IMR-90 (cell line): ENCODE measurements at regions not wholly inside any gene's neighbourhood (a gene's known extent, or its start where the extent isn't known, plus 50 kb on each side); places are given as distances from the start of the nearest gene placed in this dataset.

Experiments
- MXI1 ChIP-seq: IDR thresholded peaks from 2 replicates; pipeline ENCODE4 v1.6.1; 2012; ENCODE audit warnings: low read depth, mild to moderate bottlenecking, low read length, moderate library complexity, borderline replicate concordance
- POLR2A ChIP-seq: IDR thresholded peaks from 2 replicates; pipeline ENCODE4 v1.6.1; 2012; ENCODE audit warnings: mild to moderate bottlenecking, low read depth, low read length
- RCOR1 ChIP-seq: IDR thresholded peaks from 2 replicates; pipeline ENCODE4 v1.6.1; 2012; ENCODE audit warnings: mild to moderate bottlenecking, low read length, improper control_type of control experiment; ENCODE audit not compliant: insufficient replicate concordance
- RFX5 ChIP-seq: IDR thresholded peaks from 2 replicates; pipeline ENCODE4 v1.8.0; 2012; ENCODE audit warnings: low read depth, mild to moderate bottlenecking, low read length, moderate library complexity
- TF ChIP-seq, protein P1 (sequence below): conservative IDR thresholded peaks from 2 replicates; pipeline ENCODE4 v1.5.1; 2012; ENCODE audit warnings: mild to moderate bottlenecking, low read depth, low read length, improper control_type of control experiment

DNA sequence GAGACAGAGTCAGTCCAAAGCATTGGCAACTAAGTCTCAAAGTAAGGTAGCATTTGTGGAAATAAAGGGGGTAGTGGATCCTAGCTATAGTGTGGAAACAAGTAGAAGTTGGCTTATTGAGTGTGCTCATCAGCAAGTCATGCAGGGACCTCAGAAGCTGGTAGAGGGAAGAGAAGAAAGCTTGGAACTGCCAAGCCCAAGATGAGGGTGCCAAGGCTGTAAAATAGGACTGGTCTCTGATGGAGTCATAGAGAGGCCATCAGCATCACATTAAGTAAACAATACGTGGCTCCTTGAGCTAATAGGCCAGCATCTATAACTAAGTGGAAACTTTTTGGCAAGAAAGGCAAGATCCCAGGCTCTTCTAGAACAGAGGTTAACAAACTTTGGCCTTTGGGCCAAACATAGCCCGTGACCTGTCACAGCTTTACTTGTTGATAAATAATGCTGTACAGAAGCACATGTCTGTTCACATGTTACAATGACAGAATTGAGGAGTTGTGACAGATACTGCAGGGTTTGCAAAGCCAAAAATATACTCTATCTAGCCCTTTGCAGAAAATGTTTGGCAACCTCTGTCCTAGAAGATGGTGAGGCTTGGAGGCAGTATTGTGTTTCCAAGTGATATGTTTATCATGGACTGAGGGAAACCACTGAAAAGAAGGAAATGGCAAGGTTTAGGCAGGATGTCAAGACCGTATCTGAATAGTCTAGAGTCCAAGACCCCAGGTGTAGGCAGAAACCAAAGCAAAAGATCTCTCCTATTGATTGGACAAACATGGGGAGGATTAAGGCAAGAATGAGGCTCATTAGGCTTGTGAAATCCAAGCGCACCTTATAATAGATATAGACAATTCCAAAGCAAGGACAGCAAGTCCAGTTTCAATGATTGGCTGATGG lies 62.5 kb upstream of the CD44 start:
- TF ChIP-seq, protein P1, sequence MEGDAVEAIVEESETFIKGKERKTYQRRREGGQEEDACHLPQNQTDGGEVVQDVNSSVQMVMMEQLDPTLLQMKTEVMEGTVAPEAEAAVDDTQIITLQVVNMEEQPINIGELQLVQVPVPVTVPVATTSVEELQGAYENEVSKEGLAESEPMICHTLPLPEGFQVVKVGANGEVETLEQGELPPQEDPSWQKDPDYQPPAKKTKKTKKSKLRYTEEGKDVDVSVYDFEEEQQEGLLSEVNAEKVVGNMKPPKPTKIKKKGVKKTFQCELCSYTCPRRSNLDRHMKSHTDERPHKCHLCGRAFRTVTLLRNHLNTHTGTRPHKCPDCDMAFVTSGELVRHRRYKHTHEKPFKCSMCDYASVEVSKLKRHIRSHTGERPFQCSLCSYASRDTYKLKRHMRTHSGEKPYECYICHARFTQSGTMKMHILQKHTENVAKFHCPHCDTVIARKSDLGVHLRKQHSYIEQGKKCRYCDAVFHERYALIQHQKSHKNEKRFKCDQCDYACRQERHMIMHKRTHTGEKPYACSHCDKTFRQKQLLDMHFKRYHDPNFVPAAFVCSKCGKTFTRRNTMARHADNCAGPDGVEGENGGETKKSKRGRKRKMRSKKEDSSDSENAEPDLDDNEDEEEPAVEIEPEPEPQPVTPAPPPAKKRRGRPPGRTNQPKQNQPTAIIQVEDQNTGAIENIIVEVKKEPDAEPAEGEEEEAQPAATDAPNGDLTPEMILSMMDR = no peak
- TF ChIP-seq RFX5 = no peak
- TF ChIP-seq POLR2A = no peak
- no peak for TF ChIP-seq MXI1
- TF ChIP-seq RCOR1 = no peak
